Inflammatory macrophage treated with lipopolysaccharide for 1 hour (primary cell): ENCODE measurements at regions not wholly inside any gene's neighbourhood (a gene's known extent, or its start where the extent isn't known, plus 50 kb on each side); places are given as distances from the start of the nearest gene placed in this dataset.

ENCODE experiments used
- DNase-seq, 2 donors: peaks; one replicate each; pipeline ENCODE4 v3.0.0-alpha.2; 2020 to 2022

DNA sequence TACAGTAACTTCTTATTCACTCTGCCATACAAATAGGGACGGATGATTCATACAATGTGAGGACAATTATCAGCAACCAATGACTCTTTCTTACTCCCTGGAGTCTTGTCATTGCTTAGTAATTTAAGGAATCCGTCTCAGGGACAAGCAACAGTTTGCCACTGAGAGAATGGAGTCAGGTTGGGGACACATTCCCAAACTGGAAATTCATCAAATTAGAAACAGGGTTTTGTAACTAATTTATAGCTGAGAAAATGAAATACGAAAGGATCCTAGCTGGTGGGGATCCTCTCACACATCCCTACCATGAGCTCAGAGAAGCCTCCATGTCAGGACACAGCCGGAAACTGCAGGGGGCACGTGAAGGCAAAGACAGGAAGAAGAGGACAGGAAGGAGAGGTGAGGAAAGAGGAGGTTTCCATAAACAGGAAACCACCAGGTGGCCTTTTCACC lies 50.4 kb upstream of the KDR start:
- DNase-seq: no peak

DNA sequence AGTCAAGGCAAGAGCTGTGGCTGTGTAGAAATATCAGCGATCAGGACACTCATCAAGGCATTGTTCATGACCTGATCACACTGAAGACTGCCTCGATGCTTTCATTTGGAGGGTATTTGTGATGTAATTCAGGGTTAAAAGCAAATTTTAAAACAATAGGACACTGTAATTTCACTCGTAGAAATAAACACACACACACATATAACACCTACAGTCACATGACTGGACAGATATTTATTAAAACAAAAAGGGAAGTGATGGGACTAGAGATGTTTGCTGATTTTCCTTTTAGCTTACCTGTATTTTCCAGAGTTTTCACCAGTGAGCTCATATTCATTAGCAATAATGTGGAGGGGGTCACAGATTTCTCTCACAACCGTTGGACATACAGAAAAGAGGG lies 51.1 kb upstream of the KDR start:
- DNase-seq: no peak

DNA sequence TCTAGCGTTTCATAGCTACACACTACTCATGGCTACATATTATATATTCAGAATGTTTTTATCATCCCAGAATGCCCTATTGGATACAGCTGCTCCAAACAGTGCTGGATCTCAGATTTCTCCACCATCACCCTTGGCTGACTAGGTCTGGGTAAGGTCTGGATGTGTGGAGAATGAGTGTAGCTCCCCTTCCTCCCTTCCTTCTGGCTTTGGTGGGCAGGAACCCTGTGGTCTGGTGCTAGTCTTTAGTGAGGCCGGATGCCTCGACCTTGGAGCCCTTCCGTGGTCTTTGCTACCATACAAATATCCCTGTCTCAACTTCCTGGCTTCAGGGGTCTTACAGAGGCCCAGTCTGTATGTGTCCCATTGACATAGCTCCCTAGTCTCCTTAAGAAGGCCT lies 52.1 kb upstream of the KDR start:
- DNase-seq: no peak

DNA sequence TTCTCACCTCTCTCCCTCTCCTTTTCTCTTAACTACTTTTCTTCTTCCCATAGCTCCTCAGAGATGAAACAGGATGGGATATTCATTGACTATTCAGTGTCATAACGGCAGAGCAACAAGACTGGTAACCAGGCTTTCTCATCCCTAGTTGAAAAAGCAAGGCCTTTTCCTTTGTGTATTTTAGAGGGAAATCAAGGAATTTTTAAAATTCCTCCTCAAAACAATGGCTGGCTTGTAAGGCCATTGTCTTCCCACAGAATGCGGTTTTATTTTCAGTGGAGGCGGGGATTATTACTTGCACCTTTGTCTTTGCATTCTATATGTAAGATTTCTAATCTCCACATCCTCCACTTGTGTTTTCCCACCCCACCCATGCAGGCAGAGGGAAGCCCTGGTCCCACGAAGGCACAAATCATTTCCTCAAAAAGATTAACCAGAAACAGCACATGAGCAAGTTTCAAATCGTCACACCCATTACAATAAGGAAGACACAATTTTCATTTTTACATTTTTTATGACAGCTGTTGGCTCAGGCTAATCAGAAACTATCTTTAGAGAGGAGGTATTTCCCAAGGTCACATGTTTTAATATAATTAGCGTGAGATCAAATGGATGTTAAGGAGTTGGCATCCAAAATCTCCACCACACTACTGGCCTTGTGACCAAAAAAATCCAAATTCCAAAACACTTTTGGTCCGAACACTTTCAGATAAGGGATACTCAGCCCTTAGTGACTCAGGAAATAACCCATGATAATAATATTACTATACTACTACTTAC lies 53.0 kb upstream of the KDR start:
- no peak for DNase-seq

DNA sequence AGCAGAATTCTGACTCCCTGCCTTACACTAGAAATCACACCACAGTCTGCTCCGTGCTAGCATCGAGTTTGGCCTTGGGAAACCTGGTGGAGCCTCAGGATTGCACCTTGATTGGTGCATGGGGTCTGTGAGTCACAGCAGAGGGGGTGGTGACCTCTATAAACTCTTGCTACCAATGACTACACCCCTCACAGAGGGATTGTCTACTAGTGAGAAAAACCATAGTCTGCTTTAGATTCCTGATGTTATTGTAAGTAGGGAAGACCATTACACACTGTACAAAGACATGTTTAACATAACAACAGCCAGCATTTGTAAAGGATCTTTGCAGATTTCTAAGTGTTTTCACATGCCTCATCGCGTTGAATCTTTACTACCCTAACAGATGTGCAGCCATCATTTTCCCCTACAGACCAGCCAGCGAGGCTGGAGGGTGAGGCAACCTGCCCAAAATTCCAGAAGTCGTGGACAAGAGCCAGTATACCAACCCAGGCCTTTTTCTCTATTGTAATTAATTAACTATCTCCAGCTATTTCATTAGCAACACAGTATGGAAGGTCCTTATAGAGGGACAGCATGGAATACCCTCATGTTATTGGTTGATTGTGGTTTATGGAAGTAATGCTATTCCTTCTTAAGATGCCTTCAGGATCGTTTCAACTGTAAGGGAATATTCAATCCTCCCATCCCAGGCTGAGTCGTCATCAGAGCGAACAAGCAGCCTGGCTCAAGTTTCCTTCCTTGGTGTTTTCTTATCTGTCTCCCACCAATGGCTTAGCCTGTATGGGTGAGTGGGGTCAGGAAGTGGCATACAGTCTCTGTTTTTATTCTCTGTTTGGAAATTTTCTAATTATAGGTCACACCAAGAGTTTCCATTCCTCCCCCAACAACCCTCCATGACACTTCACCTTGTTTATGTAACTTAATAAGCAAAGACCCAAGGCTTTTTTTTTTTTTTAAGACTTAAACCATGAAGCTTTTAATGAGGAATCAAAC lies 55.9 kb upstream of the KDR start:
- no peak for DNase-seq

DNA sequence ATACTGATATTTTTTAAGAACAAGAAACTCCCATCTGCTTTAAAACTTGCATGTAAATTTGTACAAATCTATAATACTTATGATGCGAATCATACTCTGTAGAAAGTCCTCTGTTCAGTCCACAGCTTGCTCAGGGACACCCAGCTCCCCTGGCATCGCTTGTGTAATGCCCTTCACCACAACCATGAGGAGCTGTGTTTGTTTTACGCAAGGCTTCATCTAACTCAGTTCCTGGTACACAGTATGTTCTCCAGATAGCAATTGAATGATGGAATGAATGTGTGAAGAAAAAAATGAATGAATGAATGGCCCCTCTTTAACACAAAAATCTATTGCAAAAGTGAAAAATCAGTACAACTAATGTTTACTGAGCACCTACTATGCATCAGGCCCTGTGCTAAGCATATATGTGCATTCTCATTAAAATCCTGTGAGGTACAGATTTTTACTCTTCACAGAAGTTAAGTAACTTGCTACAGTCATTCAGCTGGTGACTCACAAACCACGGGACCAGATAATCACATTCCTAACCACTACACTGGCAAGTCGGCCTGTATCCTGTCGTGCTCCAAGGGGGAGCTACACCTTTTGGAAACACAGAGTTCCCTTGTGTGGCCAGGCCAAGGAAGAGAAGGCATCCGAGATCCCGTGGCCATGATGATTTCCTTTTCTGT lies 58.7 kb upstream of the KDR start:
- DNase-seq: peak; percentile 1 to 6

DNA sequence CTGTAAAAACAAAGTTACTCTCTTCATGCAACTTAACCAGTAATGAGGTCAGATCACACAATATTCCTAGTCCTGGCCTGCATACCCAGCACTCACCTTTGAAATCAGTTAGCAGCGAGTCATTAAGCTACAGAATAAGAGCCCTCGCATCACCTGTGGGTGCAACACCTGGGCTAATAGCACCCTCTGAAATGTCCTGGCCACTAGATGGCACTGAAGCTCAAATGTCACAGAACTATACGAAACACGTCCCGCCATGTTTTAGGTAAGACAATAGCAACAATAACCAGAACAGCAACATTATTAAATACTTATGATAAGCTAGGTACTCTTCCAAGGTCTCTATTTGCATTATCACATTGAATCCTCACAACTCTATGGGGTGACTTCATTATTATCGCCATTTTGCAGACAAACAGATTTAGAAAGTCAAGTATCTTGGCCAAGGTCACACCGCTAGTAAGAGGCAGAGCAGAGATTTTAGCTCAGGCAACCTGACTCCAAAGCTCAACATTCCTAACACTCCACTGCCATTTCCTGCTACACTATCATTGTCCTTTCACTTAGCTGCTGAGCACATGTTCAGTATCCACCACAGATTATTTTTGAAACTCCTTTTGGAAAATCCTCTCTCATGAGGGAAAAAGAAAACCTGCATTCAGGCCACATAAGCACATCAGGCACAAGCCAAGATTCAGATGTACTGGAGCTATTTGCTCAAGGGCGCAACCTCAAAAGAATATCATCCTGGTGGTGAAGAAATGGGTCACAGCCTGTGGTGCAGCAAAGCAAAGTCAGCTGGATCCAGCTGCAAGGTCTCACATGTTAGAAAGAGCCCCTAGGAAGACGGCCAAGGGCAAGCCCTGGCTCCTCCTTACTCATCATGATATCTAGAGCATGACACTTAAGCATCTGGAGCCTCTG lies 59.5 kb upstream of the KDR start:
- DNase-seq: peak in 1 of 2 donors; percentile 1

DNA sequence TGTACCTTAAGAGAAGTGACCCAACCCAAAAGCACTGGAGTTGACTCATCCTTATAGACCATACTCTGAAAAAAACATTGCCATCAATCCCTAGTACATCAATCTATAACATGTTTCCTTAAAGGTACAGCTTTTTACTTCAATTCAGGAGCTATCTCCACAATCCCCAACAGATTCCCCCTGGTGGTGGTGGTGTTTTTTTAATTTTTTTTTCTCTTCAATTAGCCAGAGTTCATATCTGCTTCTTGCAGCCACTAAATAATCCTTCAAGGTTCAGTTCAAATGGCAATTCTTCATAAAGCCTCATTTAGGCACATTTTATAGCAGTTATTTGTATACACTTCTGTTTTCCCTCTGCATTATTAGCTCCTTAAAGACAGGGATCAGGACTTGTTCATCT lies 60.7 kb upstream of the KDR start:
- DNase-seq: no peak

DNA sequence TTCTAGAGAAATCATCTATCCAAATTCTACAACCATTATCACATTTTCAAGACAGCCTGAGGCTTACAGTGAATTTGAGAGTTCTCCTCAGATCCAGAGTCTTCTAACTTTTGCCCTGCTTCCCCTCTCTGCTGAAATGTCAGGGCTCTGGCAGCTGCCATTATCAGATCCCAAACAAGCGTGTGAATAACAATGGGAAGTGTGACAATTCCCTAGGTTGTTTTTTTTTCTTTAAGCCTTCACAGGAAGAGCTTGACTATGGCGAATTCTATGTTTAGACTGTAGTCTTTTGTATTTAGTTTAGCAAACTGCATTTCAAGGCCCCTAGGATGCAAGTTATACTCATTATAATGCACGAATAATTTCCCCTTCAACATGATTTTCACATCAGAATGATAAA lies 61.3 kb upstream of the KDR start:
- DNase-seq: no peak

DNA sequence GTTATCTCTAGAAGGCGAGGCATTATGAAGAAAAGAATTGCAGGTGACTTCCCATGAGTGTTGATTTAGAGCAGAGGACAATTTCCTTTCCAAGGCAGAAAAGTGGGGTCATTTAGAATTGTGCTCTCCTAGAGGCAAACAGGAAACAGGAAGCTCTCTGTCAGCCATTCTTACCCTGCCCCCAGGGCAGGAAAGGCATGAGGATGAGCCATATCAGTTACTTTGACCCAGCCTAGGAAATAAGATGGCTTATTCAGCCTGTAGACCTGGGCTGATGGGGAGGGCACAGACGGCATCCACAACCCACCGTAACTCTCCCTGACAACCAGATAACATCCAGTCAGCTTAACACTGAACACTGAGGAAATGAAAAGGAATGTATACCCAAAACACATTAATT lies 88.8 kb upstream of the KDR start:
- no peak for DNase-seq

DNA sequence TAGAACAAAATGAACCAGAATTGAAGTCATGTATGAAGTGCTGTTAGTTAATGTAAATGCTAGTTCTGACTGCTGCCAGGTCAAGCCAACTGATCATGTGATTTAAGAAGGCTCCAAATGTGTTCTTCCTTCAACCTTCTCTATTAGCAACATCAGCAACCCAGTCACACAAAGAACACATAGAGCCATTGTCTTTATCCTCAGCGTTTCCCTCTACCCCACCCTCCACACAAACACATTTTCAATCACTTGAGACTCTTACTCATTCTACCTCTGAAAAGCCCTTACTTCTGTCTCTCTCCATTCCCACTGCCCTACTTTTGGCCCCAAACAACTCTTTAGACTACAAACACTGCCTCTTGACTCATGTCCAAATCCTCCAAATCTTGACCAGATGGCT lies 89.7 kb upstream of the KDR start:
- DNase-seq: no peak

DNA sequence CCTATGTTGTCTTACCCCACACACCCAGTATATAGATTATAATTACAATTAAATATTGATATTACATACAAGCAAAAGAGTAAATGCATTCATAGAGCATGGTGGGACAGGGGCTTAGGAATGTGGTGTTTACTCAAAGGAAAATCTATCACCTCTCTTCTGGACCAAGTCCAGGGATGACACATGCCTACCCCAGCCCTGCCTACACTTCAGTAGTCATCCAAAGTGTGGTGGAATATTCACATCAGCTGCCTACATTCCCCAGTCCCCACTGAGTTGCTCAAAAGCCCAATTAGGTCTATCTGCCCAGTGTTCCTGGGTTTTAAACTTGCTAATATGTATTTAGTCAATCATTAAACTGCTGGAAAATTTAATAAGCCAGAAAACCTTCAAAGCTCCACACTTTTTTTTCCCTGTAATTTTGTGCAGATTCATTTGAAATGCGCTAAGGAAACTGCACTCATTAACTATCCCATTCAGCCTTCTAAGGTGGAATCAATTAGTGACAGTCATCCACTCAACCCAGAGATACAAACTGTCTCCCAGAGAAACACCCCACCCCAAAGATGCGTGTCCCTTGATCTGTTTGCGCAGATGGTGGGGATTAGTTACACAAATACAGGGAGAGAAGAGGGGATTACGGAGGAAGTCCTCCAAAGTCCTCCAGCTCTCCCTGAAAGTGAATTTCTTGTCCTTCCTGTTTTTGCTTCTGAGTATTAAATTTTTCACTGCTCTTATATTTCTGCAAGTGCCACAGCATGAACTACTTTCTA lies 91.7 kb upstream of the KDR start:
- no peak for DNase-seq

DNA sequence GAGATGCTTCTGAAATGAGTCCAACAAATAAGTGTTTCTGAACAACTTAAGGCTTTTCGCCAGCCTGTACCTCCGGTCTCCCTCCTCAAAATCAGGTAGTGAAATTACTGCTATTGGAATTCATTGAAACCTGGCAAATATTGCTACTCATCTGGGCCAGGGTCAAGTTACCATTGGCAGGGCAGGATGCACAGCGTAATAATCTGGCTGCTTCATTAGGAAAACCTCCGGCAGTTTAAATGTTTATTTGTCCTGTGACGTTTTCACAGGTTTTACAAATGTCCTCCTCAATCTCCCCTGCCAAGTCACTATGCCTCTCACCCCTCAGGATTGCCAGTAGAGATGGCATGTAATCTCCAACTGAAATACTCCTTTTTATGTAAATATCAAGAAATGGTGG lies 92.6 kb upstream of the KDR start:
- no peak for DNase-seq

DNA sequence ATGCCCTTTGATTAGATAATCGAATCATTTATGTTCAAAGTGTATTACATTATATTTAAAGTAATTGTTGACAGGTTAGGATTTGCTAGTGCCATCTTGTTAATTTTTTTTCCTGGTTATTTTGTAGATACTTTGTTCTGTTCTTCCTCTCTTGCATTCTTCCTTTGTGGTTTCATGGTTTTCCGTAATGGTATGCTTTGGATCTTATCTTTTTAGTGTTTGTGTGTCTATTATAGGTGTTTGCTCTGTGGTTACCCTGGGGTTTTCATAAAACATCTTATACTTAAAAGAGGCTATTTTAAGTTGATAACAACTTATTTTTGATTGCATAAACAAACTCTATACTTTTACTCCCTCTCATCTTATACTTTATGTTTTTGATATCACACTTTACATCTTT lies 108.2 kb upstream of the SRD5A3 start:
- no peak for DNase-seq

DNA sequence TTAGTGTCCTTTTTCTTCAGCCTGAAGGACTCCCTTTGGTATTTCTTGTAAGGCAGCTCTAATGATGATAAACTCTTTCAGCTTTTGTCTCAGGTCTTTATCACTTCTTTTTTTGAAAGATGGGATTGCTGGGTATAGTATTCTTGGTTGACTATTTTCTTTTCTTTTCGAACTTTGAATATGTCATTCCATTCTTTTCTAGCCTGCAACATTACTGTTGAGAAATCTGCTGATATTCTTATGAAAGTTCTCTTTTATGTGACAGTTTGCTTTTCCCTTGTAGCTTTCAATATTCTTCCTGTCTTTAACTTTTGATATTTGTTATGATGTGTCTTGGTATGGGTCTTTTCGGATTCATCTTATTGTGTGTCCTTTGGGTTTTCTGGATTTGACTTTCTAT lies 107.6 kb upstream of the SRD5A3 start:
- DNase-seq: no peak

DNA sequence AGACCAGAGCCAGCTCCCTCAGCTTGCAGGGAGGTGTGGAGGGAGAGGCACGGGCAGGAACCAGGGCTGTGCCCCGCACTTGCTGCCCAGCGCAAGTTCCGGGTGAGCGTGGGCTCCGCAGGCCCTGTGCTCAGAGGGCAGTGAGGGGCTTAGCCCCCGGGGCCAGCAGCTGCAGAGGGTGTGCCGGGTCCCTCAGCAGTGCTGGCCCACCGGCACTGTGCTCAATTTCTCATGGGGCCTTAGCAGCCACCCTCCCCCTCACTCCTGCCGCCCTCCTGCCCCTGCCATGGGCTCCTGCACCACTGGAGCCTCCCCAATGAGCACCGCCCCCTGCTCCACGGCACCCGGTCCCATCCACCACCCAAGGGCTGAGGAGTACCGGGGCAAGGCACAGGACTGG lies 104.6 kb upstream of the SRD5A3 start:
- no peak for DNase-seq

DNA sequence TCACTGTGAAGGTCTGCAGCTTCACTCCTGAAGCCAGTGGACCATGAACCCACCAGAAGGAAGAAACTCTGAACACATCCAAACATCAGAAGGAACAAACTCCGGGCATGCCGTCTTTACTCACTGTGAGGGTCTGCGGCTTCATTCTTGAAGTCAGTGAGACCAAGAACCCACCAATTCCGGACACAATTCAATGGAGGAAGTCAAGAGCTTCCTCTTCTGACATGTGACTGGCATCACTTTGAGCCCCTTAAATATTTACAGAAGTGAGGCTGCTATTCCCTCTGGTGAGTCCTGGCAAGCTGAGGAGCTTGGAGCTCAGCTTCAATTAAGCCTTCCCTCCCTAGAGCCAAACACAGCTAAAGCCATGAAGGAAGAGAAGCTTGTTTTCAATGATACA lies 103.5 kb upstream of the SRD5A3 start:
- DNase-seq: no peak

DNA sequence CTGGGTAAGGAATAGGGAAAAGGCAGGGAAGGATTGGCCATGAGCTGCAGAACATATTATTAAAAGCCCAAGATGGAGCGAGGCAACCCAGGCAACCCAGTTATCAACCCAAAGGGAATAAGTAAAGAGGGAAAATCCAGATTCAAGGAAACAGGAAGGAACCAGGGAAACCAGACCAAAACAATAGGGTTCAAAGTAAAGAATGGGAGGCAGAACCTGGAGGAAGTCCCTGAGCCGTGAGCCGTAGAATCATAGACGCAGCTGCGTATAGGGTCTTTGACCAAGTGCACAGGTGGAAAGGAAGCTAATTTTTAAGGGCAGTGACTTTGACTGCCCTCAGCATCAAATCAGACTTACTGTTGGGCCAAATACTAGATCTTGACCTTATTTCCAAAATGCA lies 98.5 kb upstream of the SRD5A3 start:
- DNase-seq: no peak

DNA sequence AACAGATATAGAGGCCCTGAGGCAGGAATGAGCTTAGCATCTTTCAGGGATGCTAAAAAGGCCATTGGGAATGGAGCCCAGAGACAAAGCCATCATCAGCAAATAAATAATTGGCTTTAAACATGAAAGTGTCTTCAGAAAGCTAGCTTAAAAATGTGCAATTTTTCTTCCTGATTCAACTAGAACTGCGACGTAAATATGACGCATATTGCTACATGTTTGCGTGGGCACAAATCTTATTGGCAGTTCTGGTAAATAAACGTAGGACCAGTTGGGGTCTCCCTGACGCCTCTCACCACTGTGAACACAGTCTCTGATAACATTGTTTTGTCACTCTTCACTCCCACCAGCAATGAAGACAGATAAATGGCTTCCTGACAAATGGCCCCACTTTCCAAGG lies 97.3 kb upstream of the SRD5A3 start:
- DNase-seq: no peak

DNA sequence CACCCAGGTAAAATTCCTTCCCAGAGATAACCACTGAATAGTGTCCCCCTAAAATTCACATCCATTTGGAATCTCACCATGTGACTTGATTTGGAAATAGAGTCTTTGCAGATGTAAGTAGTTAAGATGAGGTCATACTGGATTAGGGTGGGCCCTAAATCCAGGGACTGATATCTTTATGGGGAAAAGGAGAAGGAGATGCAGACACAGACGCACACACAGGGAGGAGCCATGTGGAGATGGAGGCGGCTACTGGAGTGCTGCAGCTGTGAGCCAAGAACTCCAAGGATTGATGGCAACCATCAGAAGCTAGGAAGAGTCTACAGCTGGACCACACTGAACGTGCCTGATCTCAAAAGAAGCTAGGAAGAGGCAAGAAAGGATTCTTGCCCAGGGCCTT lies 96.6 kb upstream of the SRD5A3 start:
- no peak for DNase-seq

DNA sequence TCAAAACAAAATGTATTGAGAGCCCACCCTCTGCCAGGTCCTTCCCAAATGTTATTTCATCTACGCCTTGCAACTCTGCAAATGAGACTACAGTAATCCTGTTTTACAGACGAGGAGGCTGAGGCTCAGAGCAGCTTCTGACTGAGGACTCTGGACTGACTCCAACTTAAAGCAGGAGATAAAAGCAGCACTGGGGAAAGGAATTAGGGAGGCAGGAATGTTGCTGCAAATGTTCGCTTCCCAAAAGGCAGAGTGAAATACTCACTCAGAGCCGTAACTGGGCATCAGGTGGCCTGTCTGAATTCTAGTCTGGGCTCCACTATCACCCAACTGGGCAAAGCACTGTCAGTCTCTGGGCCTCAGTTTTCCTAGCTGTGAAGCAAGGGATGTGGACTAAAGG lies 94.7 kb upstream of the SRD5A3 start:
- DNase-seq: no peak

DNA sequence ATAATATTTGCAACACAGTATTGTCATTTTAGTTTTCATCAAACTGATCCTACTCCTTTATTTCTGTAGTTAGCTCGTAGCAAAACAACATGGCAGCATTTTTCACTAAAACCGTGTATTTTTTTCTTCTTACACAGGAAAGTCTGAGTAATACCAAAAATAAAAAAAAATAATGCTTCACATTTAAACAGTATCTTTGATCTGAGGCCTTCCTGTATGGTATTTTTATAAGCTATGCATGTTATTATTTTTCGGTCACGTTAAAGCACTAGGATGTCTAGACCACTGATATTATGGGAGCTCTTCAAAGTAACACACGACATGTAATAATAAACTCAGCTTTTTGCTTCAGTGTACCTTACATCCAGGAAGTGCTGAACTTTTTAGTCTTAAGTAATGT lies 94.1 kb upstream of the SRD5A3 start:
- no peak for DNase-seq
